ENCODE measurements at regions not wholly inside any gene's neighbourhood (a gene's known extent, or its start where the extent isn't known, plus 50 kb on each side); places are given as distances from the start of the nearest gene placed in this dataset.

DNA sequence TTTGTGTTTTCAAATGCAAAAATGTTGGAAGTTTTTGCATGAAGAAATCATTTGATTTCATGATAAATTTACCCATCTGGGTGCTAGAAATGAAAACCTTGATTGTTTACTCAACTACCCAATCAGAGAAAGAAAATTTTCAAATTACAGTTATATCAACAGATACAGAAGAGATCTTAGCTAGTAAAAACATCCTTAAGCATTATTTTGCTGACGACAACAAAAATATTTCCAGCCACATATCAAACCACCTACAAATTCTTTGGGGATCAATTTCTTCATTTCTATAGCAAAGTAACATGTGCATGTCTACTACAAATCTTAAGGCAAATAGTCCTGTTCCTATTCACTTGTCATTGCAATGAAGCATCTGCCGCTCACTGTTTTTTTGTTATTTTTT, 530.3 kb downstream of the ZIC1 start:
- no peak for TF ChIP-seq CTCF (IDR thresholded peaks at IDR 0.05)
- no peak for TF ChIP-seq EP300 (IDR thresholded peaks at IDR 0.05)

All from gastroesophageal sphincter (tissue), 3 donors.